GM12878 (cell line): ENCODE measurements at regions not wholly inside any gene's neighbourhood (a gene's known extent, or its start where the extent isn't known, plus 50 kb on each side); places are given as distances from the start of the nearest gene placed in this dataset.

ENCODE experiments used
- ATAC-seq: fragments of 200-7000 bp; cut with Tn5 transposase; 3 replicates; pipeline ENCODE4 v1.9.1; 2020; ENCODE audit warnings: mild to moderate bottlenecking, moderate library complexity
- BruUV-seq: library from RNA; stranded (reverse); fragments of 400-500 nt; replicated peaks from 2 replicates; lab custom pipeline; 2021; lab: Mats Ljungman, UMichigan
- CTCF ChIA-PET: fragments of 300-600 bp; sonication (Branson Sonifier 250); formaldehyde crosslinking; extraction: SDS; loops from one replicate; lab custom pipeline; 2021; ENCODE audit warnings: inconsistent platforms; lab: Yijun Ruan, JAX
- POLR2A ChIA-PET: fragments of 350-600 bp; formaldehyde crosslinking; extraction: SDS; loops from one replicate; lab custom pipeline; 2021; ENCODE audit warnings: inconsistent platforms; lab: Charles Lee
- RAD21 ChIA-PET: fragments of 300-600 bp; sonication (Branson Sonifier 250); formaldehyde crosslinking; loops from one replicate; lab custom pipeline; 2023; ENCODE audit warnings: antibody characterized with exemption; ENCODE audit not compliant: unreplicated experiment; lab: Charles Lee
- SMC1A ChIA-PET: fragments of 300-600 bp; sonication (Branson Sonifier 250); formaldehyde crosslinking; loops from one replicate; lab custom pipeline; 2023; ENCODE audit not compliant: unreplicated experiment, uncharacterized antibody; lab: Charles Lee
- DNase-seq: peaks from one replicate; pipeline ENCODE4 v3.0.0-alpha.2; 2011; ENCODE audit warnings: low read depth, low spot score
- FAIRE-seq: peaks from 3 replicates; lab custom pipeline; 2011; peaks lifted over from hg19 to GRCh38; lab: Jason Lieb, UNC
- H2AFZ ChIP-seq: 2 replicates; pipeline ENCODE4 v1.6.0; 2011; ENCODE audit warnings: low read depth, low read length, control low read depth; ENCODE audit not compliant: control insufficient read depth
- H3K27ac ChIP-seq: 2 replicates; pipeline ENCODE4 v1.5.1; 2011; ENCODE audit warnings: control low read depth; ENCODE audit not compliant: control insufficient read depth, insufficient read depth
- H3K27me3 ChIP-seq, 2 experiments: replicated peaks in 1 of 2; 2 replicates each; pipeline versions ENCODE4 v1.6.0 to v1.6.1; 2011; ENCODE audit warnings: low read length in 1 of 2; ENCODE audit not compliant: control insufficient read depth in 2 of 2, insufficient read depth in 2 of 2
- H3K36me3 ChIP-seq, 2 experiments: 2 replicates each; pipeline ENCODE4 v1.5.1; 2011; ENCODE audit warnings: low read length in 1 of 2; ENCODE audit not compliant: control insufficient read depth in 2 of 2, insufficient read depth in 2 of 2
- H3K4me1 ChIP-seq: 2 replicates; pipeline ENCODE4 v1.6.1; 2011; ENCODE audit warnings: mild to moderate bottlenecking, low read length, moderate library complexity, mixed read lengths; ENCODE audit not compliant: control insufficient read depth, insufficient read depth
- H3K4me2 ChIP-seq: 2 replicates; pipeline ENCODE4 v1.6.0; 2011; ENCODE audit warnings: control low read depth; ENCODE audit not compliant: control insufficient read depth, insufficient read depth
- H3K4me3 ChIP-seq: fragments of 200-600 bp; sonication (generic); 2 replicates; pipeline ENCODE4 v1.5.1; 2016
- H3K79me2 ChIP-seq: 2 replicates; pipeline ENCODE4 v1.6.0; 2011; ENCODE audit warnings: low read length; ENCODE audit not compliant: control insufficient read depth, insufficient read depth
- H3K9ac ChIP-seq: 2 replicates; pipeline ENCODE4 v1.8.0; 2011; ENCODE audit warnings: low read length, control low read depth, mixed read lengths; ENCODE audit not compliant: control insufficient read depth, insufficient read depth
- H3K9me3 ChIP-seq: replicated peaks from 3 replicates; pipeline ENCODE4 v1.5.1; 2011; ENCODE audit warnings: mild to moderate bottlenecking, low read length; ENCODE audit not compliant: control insufficient read depth, insufficient read depth
- H4K20me1 ChIP-seq: 2 replicates; pipeline ENCODE4 v1.6.0; 2011; ENCODE audit not compliant: control insufficient read depth, insufficient read depth
- BRCA1 ChIP-seq: IDR thresholded peaks from 2 replicates; pipeline ENCODE4 v1.6.1; 2011; ENCODE audit warnings: low read depth, low read length, improper control_type of control experiment
- CHD1 ChIP-seq: IDR thresholded peaks from 2 replicates; pipeline ENCODE4 v1.6.1; 2012; ENCODE audit warnings: low read depth, low read length, improper control_type of control experiment
- CREB1 ChIP-seq: IDR thresholded peaks from 2 replicates; pipeline ENCODE4 v1.6.1; 2012; ENCODE audit warnings: low read depth, mild to moderate bottlenecking, inconsistent platforms
- EGR1 ChIP-seq, 2 experiments: IDR thresholded peaks; 1 replicate in 1 of 2; 2 replicates in 1 of 2; pipeline ENCODE4 v1.6.1; 2011 to 2012; ENCODE audit warnings: low read depth in 2 of 2, low read length in 2 of 2, borderline replicate concordance in 1 of 2, mild to moderate bottlenecking in 1 of 2, moderate library complexity in 1 of 2
- GATAD2B ChIP-seq: fragments of 450-650 bp; conservative IDR thresholded peaks from 2 replicates; pipeline ENCODE4 v1.6.1; 2017; ENCODE audit warnings: low read depth, mild to moderate bottlenecking, moderate library complexity
- MTA2 ChIP-seq: fragments of 450-650 bp; IDR thresholded peaks from 2 replicates; pipeline ENCODE4 v1.6.1; 2016; ENCODE audit warnings: low read depth, mild to moderate bottlenecking, moderate library complexity
- MYC ChIP-seq: IDR thresholded peaks from 2 replicates; pipeline ENCODE4 v1.6.1; 2011; ENCODE audit warnings: mild to moderate bottlenecking, low read length, moderate library complexity, inconsistent platforms; ENCODE audit not compliant: insufficient read depth, insufficient replicate concordance, insufficient read length, severe bottlenecking
- NFYA ChIP-seq: IDR thresholded peaks from 2 replicates; pipeline ENCODE4 v1.6.1; 2011; ENCODE audit warnings: low read depth, mild to moderate bottlenecking, low read length, improper control_type of control experiment, borderline replicate concordance
- RCOR1 ChIP-seq: conservative IDR thresholded peaks from 2 replicates; pipeline ENCODE4 v1.6.1; 2012; ENCODE audit warnings: low read depth, low read length, improper control_type of control experiment
- WGBS: methylation state at CpG from one replicate; pipeline ENCODE4 v1.1.6; 2016; ENCODE audit warnings: low lambda C conversion rate; ENCODE audit not compliant: insufficient replicate concordance, insufficient coverage; ENCODE audit errors: missing lambda C conversion rate; 5-methylcytosine and 5-hydroxymethylcytosine counted together
- in situ Hi-C: fragments of 300-500 bp; cut with MboI; formaldehyde crosslinking; loops from 9 replicates; pipeline ENCODE4 v1.14.3; 2018; ENCODE audit warnings: mixed read lengths
- intact Hi-C: fragments of 100-400 bp; cut with micrococcal nuclease; formaldehyde crosslinking; loops from one replicate; pipeline ENCODE4 v1.14.2; 2022; ENCODE audit not compliant: unreplicated experiment
- TF ChIP-seq, protein P1 (sequence below): fragments of 450-650 bp; formaldehyde crosslinking; IDR thresholded peaks from 2 replicates; pipeline ENCODE4 v1.5.0; 2022; ENCODE audit warnings: mild to moderate bottlenecking, missing genetic modification characterization
- TF ChIP-seq, protein P2 (sequence below), 3 experiments: IDR thresholded peaks in 2 of 3; conservative IDR thresholded peaks in 1 of 3; 2 replicates each; pipeline ENCODE4 v1.5.1; 2011; ENCODE audit warnings: low read depth in 3 of 3, low read length in 3 of 3, mild to moderate bottlenecking in 3 of 3, control low read depth in 2 of 3, moderate library complexity in 2 of 3, inconsistent platforms in 1 of 3, mixed read lengths in 1 of 3; ENCODE audit not compliant: control insufficient read depth in 2 of 3, insufficient read depth in 1 of 3; ENCODE audit errors: extremely low read depth in 1 of 3
- TF ChIP-seq, protein P3 (sequence below): IDR thresholded peaks from 2 replicates; pipeline ENCODE4 v1.6.1; 2011; ENCODE audit warnings: mild to moderate bottlenecking, low read depth, low read length, moderate library complexity; ENCODE audit not compliant: insufficient replicate concordance

DNA sequence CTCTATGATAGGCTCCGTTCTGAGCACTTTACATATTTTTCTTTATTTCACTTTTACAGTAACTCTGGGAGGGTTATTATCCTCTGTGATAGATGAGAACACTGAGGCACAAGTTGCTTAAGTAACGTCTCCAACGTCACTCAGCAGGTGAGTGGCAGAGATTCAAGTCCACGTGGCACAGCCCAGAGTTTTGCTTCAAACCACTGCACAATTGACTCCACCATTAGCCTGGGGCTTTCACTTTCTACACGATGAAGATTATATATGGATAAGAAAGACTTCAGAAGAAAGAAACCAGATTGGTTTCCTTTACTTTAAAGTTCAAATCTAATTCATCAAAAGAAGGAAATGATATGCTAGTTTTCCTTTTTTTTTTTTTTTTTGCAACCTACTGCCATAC is 245.9 kb downstream of the SYK start:
- in situ Hi-C loops: no loop called here
- H4K20me1 ChIP-seq: no peaks in the 10 kb centered on the region

DNA sequence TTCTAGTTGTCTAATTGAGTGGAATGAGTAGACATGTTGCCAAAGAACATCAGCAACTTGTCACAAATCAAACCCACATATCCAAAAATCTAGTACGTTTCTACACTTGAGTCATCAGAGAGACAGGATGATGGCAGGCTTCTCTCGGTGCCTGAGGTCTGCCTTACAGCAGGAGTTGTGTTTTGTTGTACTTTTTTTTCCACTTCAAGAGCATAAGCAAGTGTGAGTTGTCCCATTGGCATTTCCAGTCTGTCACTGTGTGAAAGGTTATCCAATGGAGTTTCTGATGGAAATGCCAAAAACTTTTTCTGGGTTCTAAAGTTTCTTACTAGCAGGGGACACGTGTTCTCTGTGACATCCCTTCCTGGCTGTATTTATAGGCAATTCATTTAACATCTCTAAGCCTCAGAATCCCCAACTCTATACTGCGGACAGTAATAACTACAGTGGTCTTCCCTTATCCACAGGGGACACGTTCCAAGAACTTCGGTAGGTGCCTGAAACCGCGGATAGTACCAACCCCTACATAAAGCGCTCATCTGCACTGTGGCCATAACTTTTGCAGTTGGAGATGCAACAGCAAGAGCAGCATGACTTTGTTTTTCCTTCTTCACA is 246.5 kb downstream of the SYK start:
- DNase-seq (no peak), ATAC-seq (no peak), FAIRE-seq (no peak)
- BruUV-seq: no TSS peak
- H3K9me3 ChIP-seq: no peaks in the 10 kb centered on the region
- POLR2A ChIA-PET: no interaction called here
- no peak overlapping the region for H3K27ac ChIP-seq
- no peaks in the 10 kb centered on the region for H3K36me3 ChIP-seq
- CTCF ChIA-PET: no interaction called here
- no peak overlapping the region for H3K4me2 ChIP-seq
- no peak overlapping the region for H3K4me3 ChIP-seq
- H3K4me1 ChIP-seq: no peaks in the 10 kb centered on the region
- no peak overlapping the region for H2AFZ ChIP-seq
- no peak overlapping the region for H3K9ac ChIP-seq
- in situ Hi-C loops (no loop called here), intact Hi-C loops (loop anchor here (10.0 kb wide), 1 partner anchor 63 kb away; no protein-coding TSS in a partner anchor)
- H3K79me2 ChIP-seq: no peaks in the 10 kb centered on the region
- 47% methylated on average over 9 of the region's 9 CpGs for WGBS
- RAD21 ChIA-PET: no interaction called here
- H3K27me3 ChIP-seq: no peaks in the 10 kb centered on the region; a peak in 1 of 4 replicates
- SMC1A ChIA-PET: no interaction called here
- no peaks in the 10 kb centered on the region for H4K20me1 ChIP-seq
- TF ChIP-seq, protein P1, sequence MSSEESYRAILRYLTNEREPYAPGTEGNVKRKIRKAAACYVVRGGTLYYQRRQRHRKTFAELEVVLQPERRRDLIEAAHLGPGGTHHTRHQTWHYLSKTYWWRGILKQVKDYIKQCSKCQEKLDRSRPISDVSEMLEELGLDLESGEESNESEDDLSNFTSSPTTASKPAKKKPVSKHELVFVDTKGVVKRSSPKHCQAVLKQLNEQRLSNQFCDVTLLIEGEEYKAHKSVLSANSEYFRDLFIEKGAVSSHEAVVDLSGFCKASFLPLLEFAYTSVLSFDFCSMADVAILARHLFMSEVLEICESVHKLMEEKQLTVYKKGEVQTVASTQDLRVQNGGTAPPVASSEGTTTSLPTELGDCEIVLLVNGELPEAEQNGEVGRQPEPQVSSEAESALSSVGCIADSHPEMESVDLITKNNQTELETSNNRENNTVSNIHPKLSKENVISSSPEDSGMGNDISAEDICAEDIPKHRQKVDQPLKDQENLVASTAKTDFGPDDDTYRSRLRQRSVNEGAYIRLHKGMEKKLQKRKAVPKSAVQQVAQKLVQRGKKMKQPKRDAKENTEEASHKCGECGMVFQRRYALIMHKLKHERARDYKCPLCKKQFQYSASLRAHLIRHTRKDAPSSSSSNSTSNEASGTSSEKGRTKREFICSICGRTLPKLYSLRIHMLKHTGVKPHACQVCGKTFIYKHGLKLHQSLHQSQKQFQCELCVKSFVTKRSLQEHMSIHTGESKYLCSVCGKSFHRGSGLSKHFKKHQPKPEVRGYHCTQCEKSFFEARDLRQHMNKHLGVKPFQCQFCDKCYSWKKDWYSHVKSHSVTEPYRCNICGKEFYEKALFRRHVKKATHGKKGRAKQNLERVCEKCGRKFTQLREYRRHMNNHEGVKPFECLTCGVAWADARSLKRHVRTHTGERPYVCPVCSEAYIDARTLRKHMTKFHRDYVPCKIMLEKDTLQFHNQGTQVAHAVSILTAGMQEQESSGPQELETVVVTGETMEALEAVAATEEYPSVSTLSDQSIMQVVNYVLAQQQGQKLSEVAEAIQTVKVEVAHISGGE (CRISPR knock-in tag): no peak
- TF ChIP-seq NFYA (no peak), CREB1 (no peak), MYC (no peak), GATAD2B (no peak), MTA2 (no peak)
- TF ChIP-seq, protein P2, sequence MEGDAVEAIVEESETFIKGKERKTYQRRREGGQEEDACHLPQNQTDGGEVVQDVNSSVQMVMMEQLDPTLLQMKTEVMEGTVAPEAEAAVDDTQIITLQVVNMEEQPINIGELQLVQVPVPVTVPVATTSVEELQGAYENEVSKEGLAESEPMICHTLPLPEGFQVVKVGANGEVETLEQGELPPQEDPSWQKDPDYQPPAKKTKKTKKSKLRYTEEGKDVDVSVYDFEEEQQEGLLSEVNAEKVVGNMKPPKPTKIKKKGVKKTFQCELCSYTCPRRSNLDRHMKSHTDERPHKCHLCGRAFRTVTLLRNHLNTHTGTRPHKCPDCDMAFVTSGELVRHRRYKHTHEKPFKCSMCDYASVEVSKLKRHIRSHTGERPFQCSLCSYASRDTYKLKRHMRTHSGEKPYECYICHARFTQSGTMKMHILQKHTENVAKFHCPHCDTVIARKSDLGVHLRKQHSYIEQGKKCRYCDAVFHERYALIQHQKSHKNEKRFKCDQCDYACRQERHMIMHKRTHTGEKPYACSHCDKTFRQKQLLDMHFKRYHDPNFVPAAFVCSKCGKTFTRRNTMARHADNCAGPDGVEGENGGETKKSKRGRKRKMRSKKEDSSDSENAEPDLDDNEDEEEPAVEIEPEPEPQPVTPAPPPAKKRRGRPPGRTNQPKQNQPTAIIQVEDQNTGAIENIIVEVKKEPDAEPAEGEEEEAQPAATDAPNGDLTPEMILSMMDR (IDR thresholded peaks at IDR 0.05 in 2 of 3, conservative IDR thresholded peaks at IDR 0.05 in 1 of 3; ENCODE audit: control insufficient read depth in 2 of 3, extremely low read depth in 1 of 3, insufficient read depth in 1 of 3, low read depth in 3 of 3, low read length in 3 of 3): no peak
- TF ChIP-seq, protein P3, sequence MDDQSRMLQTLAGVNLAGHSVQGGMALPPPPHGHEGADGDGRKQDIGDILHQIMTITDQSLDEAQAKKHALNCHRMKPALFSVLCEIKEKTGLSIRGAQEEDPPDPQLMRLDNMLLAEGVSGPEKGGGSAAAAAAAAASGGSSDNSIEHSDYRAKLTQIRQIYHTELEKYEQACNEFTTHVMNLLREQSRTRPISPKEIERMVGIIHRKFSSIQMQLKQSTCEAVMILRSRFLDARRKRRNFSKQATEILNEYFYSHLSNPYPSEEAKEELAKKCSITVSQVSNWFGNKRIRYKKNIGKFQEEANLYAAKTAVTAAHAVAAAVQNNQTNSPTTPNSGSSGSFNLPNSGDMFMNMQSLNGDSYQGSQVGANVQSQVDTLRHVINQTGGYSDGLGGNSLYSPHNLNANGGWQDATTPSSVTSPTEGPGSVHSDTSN: no peak

More for the DNA sequence above, 245.9 kb downstream of the SYK start:
- no peak for FAIRE-seq
- Histone ChIP-seq H3K4me2 (no peak overlapping the region), H3K9me3 (no peaks in the 10 kb centered on the region), H3K36me3 (no peaks in the 10 kb centered on the region), H3K27ac (no peak overlapping the region)
- no peak for DNase-seq
- SMC1A ChIA-PET: no interaction called here
- intact Hi-C loops: loop anchor here (10.0 kb wide), 1 partner anchor 63 kb away; no protein-coding TSS in a partner anchor
- no peak for TF ChIP-seq EGR1 (IDR thresholded peaks at IDR 0.05; ENCODE audit: borderline replicate concordance in 1 of 2, low read depth in 2 of 2, low read length in 2 of 2)
- no peak for TF ChIP-seq RCOR1
- TF ChIP-seq BRCA1: no peak
- no peak for TF ChIP-seq CHD1
- TF ChIP-seq, all 136 proteins: peak for 0
- ChIA-PET RAD21 (no interaction called here), POLR2A (no interaction called here), CTCF (no interaction called here)
- no peak overlapping the region for H3K9ac ChIP-seq
- 17% methylated on average over 5 of the region's 5 CpGs for WGBS
- H3K79me2 ChIP-seq: no peaks in the 10 kb centered on the region
- H3K27me3 ChIP-seq: no peaks in the 10 kb centered on the region; a peak in 1 of 4 replicates
- ATAC-seq: no peak
- no peaks in the 10 kb centered on the region for H3K4me1 ChIP-seq
- H3K4me3 ChIP-seq: no peak overlapping the region
- no peak overlapping the region for H2AFZ ChIP-seq
- no TSS peak for BruUV-seq
